B cell (primary cell): ENCODE measurements at regions not wholly inside any gene's neighbourhood (a gene's known extent, or its start where the extent isn't known, plus 50 kb on each side); places are given as distances from the start of the nearest gene placed in this dataset.

Experiments used
- ATAC-seq: fragments of 200-7000 bp; cut with Tn5 transposase; one replicate; pipeline ENCODE4 v1.10.0; 2021; ENCODE audit warnings: low read depth, mild to moderate bottlenecking, moderate number of reproducible peaks, moderate library complexity
- CTCF ChIA-PET: fragments of 350-600 bp; sonication (Branson Sonifier 250); formaldehyde crosslinking; loops from one replicate; lab custom pipeline; 2021; ENCODE audit warnings: antibody characterized with exemption, inconsistent platforms; lab: Charles Lee
- POLR2A ChIA-PET: fragments of 350-600 bp; sonication (Branson Sonifier 250); formaldehyde crosslinking; loops from one replicate; lab custom pipeline; 2021; ENCODE audit warnings: antibody characterized with exemption; lab: Charles Lee
- DNase-seq: peaks from one replicate; pipeline ENCODE4 v3.0.0; 2013
- H2AFZ ChIP-seq: 2 replicates; pipeline ENCODE4 v1.6.1; 2012; ENCODE audit warnings: mild to moderate bottlenecking, low read depth, low read length; ENCODE audit not compliant: insufficient read depth, poor library complexity, severe bottlenecking
- H3K27ac ChIP-seq, 2 donors: 1 replicate in 1 of 2; 2 replicates in 1 of 2; pipeline ENCODE4 v1.5.1; 2012 to 2013; ENCODE audit warnings: low read length in 2 of 2, mild to moderate bottlenecking in 2 of 2, moderate library complexity in 1 of 2
- H3K27me3 ChIP-seq, 4 experiments: fragments of 200-600 bp in 1 of 4; sonication (generic) in 1 of 4; replicated peaks in 1 of 4; 1 replicate in 2 of 4; 2 replicates in 2 of 4; pipeline versions ENCODE4 v1.6.1 to v1.7.0; 2013 to 2016; ENCODE audit warnings: low read length in 3 of 4, mild to moderate bottlenecking in 2 of 4, mixed read lengths in 1 of 4, moderate library complexity in 1 of 4; ENCODE audit not compliant: insufficient read depth in 4 of 4, control insufficient read depth in 3 of 4; ENCODE audit errors: control extremely low read depth in 1 of 4
- H3K36me3 ChIP-seq, 2 experiments: replicated peaks in 1 of 2; 1 replicate in 1 of 2; 2 replicates in 1 of 2; pipeline versions ENCODE4 v1.6.1 to v1.7.1; 2013; ENCODE audit warnings: low read length in 1 of 2; ENCODE audit not compliant: insufficient read depth in 2 of 2, control insufficient read depth in 1 of 2; ENCODE audit errors: control extremely low read depth in 1 of 2, extremely low read depth in 1 of 2
- H3K4me1 ChIP-seq, 2 donors: fragments of 200-600 bp in 1 of 2; sonication (generic) in 1 of 2; 1 replicate in 1 of 2; 2 replicates in 1 of 2; pipeline versions ENCODE4 v1.5.1 to v1.6.1; 2013 to 2017; ENCODE audit warnings: low read length in 2 of 2; ENCODE audit not compliant: control insufficient read depth in 2 of 2, insufficient read depth in 2 of 2
- H3K4me2 ChIP-seq: replicated peaks from 2 replicates; pipeline ENCODE3; 2012; ENCODE audit warnings: mild to moderate bottlenecking, low read depth, low read length; ENCODE audit not compliant: poor library complexity, severe bottlenecking
- H3K4me3 ChIP-seq, 5 experiments: fragments of 200-600 bp in 1 of 5; sonication (generic) in 1 of 5; 1 replicate in 3 of 5; 2 replicates in 2 of 5; pipeline versions ENCODE4 v1.5.1 to v1.7.0; 2011 to 2016; ENCODE audit warnings: low read length in 4 of 5, mild to moderate bottlenecking in 4 of 5, low read depth in 2 of 5, control low read depth in 1 of 5, moderate library complexity in 1 of 5; ENCODE audit not compliant: insufficient read depth in 1 of 5; ENCODE audit errors: control extremely low read depth in 1 of 5, extremely low read depth in 1 of 5
- H3K79me2 ChIP-seq: fragments of 200-600 bp; sonication (generic); one replicate; pipeline ENCODE4 v1.6.0; 2016; ENCODE audit warnings: low read length; ENCODE audit not compliant: control insufficient read depth, insufficient read depth
- H3K9ac ChIP-seq: fragments of 200-600 bp; sonication (generic); 2 replicates; pipeline ENCODE4 v1.6.1; 2017; ENCODE audit warnings: mild to moderate bottlenecking, low read length, moderate library complexity
- H3K9me3 ChIP-seq, 3 donors: one replicate each; pipeline versions ENCODE4 v1.6.1 to v1.7.1; 2013; ENCODE audit warnings: low read length in 2 of 3; ENCODE audit not compliant: control insufficient read depth in 2 of 3, insufficient read depth in 1 of 3; ENCODE audit errors: control extremely low read depth in 1 of 3
- H4K20me1 ChIP-seq: 2 replicates; pipeline ENCODE4 v1.6.0; 2012; ENCODE audit warnings: mild to moderate bottlenecking, low read length; ENCODE audit not compliant: insufficient read depth, control insufficient read depth, poor library complexity, severe bottlenecking
- H3K27ac Mint-ChIP-seq: one replicate; pipeline ENCODE4 v1.8.0; 2021; ENCODE audit warnings: mixed read lengths
- H3K27me3 Mint-ChIP-seq: one replicate; pipeline ENCODE4 v1.8.0; 2021; ENCODE audit warnings: mixed read lengths
- H3K4me1 Mint-ChIP-seq: one replicate; pipeline ENCODE4 v1.8.0; 2021; ENCODE audit warnings: mixed read lengths
- H3K4me3 Mint-ChIP-seq: one replicate; pipeline ENCODE4 v1.8.0; 2021; ENCODE audit warnings: mixed read lengths
- H3K9me3 Mint-ChIP-seq: one replicate; pipeline ENCODE4 v1.8.0; 2022; ENCODE audit warnings: mixed read lengths; ENCODE audit not compliant: insufficient read depth
- EZH2 ChIP-seq: IDR thresholded peaks from 2 replicates; pipeline ENCODE4 v1.6.1; 2012; ENCODE audit warnings: borderline replicate concordance, low read depth, mild to moderate bottlenecking, moderate library complexity, low read length; ENCODE audit not compliant: insufficient read depth, poor library complexity, severe bottlenecking
- WGBS: methylation state at CpG from one replicate; pipeline ENCODE4 v1.1.5; 2013; ENCODE audit warnings: missing lambda C conversion rate; ENCODE audit not compliant: insufficient coverage; 5-methylcytosine and 5-hydroxymethylcytosine counted together
- intact Hi-C: fragments of 100-400 bp; cut with micrococcal nuclease; formaldehyde crosslinking; loops from one replicate; pipeline ENCODE4 v1.10.0; 2022
- TF ChIP-seq, protein P1 (sequence below): fragments of 200-600 bp; IDR thresholded peaks from one replicate; pipeline ENCODE4 v1.8.0; 2022; ENCODE audit warnings: antibody characterized with exemption, mild to moderate bottlenecking

DNA sequence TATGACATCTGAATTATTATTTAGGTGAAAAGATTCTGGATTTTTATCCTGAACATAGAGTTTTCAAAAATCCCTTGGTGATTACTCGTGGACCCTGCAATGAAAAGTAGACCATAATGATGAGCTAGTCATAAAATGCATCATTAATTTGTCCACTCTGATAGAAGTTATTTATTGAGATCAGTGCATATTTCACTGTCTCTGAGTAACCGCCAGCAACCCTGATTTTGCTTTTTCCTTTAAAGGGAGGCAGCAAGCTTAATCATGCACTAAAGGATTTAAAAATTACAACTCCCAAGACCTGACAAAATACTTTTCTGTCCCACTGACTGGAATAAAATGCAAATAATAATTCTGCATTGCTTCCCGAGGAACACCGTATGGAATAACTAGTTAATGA lies 259.6 kb upstream of the DPPA4 start:
- Histone ChIP-seq H3K27me3 (no peaks in the 10 kb centered on the region), H3K4me3 (no peak overlapping the region), H3K9me3 (no peaks in the 10 kb centered on the region), H2AFZ (no peak overlapping the region), H3K4me1 (no peaks in the 10 kb centered on the region), H3K4me2 (no peak overlapping the region), H3K79me2 (no peaks in the 10 kb centered on the region), H3K9ac (no peak overlapping the region), H3K36me3 (no peaks in the 10 kb centered on the region), H4K20me1 (no peaks in the 10 kb centered on the region), H3K27ac (no peak overlapping the region)
- H3K27me3 Mint-ChIP-seq: no peaks in the 10 kb centered on the region
- intact Hi-C loops: no loop called here
- peaks cover 11% of the 10 kb centered on the region for H3K9me3 Mint-ChIP-seq
- POLR2A ChIA-PET: no interaction called here
- H3K4me3 Mint-ChIP-seq: no peak overlapping the region
- CTCF ChIA-PET: no interaction called here
- ATAC-seq (no peak), DNase-seq (no peak)
- H3K4me1 Mint-ChIP-seq: no peaks in the 10 kb centered on the region
- no CpG with 5 or more reads among the region's 4 CpGs for WGBS
- no peak for TF ChIP-seq EZH2
- TF ChIP-seq, protein P1, sequence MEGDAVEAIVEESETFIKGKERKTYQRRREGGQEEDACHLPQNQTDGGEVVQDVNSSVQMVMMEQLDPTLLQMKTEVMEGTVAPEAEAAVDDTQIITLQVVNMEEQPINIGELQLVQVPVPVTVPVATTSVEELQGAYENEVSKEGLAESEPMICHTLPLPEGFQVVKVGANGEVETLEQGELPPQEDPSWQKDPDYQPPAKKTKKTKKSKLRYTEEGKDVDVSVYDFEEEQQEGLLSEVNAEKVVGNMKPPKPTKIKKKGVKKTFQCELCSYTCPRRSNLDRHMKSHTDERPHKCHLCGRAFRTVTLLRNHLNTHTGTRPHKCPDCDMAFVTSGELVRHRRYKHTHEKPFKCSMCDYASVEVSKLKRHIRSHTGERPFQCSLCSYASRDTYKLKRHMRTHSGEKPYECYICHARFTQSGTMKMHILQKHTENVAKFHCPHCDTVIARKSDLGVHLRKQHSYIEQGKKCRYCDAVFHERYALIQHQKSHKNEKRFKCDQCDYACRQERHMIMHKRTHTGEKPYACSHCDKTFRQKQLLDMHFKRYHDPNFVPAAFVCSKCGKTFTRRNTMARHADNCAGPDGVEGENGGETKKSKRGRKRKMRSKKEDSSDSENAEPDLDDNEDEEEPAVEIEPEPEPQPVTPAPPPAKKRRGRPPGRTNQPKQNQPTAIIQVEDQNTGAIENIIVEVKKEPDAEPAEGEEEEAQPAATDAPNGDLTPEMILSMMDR: no peak
- no peak overlapping the region for H3K27ac Mint-ChIP-seq

DNA sequence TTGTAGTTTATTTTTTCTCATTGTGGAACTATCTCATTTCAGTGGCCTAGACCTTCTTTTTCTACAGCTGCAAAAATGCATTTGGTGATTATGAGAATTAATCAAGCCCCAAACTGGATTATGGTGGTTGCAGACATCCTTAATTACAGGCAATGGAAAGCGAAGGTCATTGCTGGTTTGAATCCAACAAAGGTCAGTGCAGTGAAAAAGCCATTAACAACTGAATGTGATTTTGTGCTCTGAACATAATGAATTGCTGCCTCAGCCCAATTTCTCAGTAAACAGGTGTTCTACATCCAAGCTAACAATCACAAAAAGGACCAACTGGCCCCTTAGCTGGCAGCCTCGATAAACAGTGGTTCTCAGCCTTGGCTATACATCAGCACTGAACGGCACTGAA lies 260.1 kb upstream of the DPPA4 start:
- H3K27ac ChIP-seq: no peak overlapping the region
- TF ChIP-seq EZH2: no peak
- TF ChIP-seq, protein P1: no peak
- POLR2A ChIA-PET: no interaction called here
- no peak overlapping the region for H3K4me2 ChIP-seq
- H2AFZ ChIP-seq: no peak overlapping the region
- H3K4me3 ChIP-seq: no peak overlapping the region
- intact Hi-C loops: no loop called here
- DNase-seq (no peak), ATAC-seq (no peak)
- no peaks in the 10 kb centered on the region for H3K9me3 ChIP-seq
- no peaks in the 10 kb centered on the region for H3K36me3 ChIP-seq
- H3K4me1 Mint-ChIP-seq: no peaks in the 10 kb centered on the region
- no peaks in the 10 kb centered on the region for H3K4me1 ChIP-seq
- no peaks in the 10 kb centered on the region for H4K20me1 ChIP-seq
- no peak overlapping the region for H3K4me3 Mint-ChIP-seq
- H3K9ac ChIP-seq: no peak overlapping the region
- peaks cover 11% of the 10 kb centered on the region for H3K9me3 Mint-ChIP-seq
- H3K79me2 ChIP-seq: no peaks in the 10 kb centered on the region
- H3K27me3 Mint-ChIP-seq: no peaks in the 10 kb centered on the region
- WGBS: 73% methylated on average over 2 of the region's 3 CpGs
- H3K27me3 ChIP-seq: no peaks in the 10 kb centered on the region
- H3K27ac Mint-ChIP-seq: no peak overlapping the region
- CTCF ChIA-PET: no interaction called here
